HG02852 (cell line): ENCODE measurements at regions not wholly inside any gene's neighbourhood (a gene's known extent, or its start where the extent isn't known, plus 50 kb on each side); places are given as distances from the start of the nearest gene placed in this dataset.
"Not testable (repeated sequence)": the region's sequence is repeated elsewhere in the genome, so short reads cannot be mapped to it uniquely, and the experiment has no call there.

Experiments
- ATAC-seq: cut with Tn5 transposase; IDR thresholded peaks from one replicate; pipeline ENCODE4 v1.9.1; 2021; ENCODE audit warnings: mild to moderate bottlenecking, moderate library complexity; ENCODE audit not compliant: unreplicated experiment

GRCh38 chr14:88929656-88930436 lies 105.4 kb downstream of the TTC8 start:
- ATAC-seq: no peak

GRCh38 chr14:88931321-88932110 lies 107.1 kb downstream of the TTC8 start:
- no peak for ATAC-seq

DNA sequence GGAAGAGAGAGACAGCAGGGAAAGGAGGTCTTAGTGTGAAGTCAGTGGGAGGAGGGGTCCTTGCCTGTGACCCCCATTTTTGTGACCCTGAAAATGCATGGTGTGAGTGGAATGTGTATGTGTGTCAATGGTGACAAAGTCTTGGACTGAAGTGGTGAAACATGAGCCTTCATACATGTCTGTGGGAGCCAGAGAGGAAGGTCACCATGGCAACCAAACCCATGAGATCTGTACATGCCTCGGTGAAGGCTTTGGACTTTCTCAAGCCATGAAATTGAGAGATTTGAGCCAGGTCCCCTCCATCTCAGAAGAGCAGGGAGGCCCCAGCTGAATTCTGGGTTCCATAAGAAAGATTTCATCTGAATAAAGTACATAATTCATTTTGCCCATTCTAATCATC lies 108.7 kb downstream of the TTC8 start:
- ATAC-seq: no peak

GRCh38 chr14:88934351-88934806 lies 109.9 kb downstream of the TTC8 start:
- ATAC-seq: no peak

DNA sequence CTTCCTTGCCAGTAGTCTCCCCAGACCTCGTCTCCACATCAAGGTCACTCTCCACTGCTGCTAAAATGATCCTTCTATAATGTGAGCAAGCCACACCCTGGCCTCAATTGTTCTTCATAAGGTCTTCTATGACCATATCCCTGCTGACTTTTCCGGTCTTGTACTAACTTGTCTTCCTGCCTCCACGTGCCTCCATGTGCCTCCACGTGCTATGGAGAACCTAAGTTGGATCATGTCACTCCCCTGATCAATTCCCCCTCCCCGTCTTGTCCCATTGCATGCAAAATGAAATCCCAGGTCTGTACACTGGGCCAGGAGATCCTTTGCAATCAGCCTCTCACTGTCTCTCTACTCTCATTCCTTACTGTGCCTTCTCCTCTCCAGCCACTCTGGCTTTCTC lies 110.6 kb downstream of the TTC8 start:
- no peak for ATAC-seq

DNA sequence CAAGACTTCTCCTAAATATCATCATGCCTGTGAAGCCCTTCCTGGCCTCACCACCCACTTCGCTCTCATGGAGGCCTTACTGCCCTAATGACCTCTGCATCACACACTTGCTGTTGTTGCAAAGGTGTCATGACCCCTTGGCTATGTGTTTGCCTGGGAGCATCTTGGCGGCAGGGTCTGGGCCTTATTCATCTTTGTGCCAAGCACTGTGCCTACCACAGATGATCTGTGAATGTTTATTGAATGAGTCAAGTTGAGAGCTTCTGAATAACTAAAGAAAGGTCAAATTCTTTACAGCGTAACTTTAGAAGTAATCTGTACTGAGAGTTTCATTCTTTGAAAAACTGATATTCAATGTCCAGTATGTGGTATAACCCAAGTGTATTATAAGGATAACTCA lies 113.3 kb downstream of the TTC8 start:
- no peak for ATAC-seq

DNA sequence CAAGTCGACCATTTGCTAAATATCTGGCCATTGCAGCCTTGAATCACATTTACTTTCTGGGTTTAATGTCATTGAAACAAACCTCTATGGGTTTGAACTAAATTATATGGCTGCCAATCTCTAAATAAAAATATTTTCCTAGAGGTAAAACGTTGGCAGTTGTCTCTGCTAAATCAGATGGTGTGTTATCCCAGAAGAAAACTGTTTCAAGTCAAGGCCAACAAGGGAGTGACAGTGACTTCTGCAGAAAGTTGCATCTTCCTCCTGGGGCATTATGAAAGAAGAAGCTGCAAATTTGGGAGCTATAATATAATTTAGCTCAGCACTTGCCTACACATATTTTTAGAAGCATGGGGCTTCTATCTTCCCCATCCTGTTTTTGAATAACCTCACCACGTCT lies 116.2 kb downstream of the TTC8 start:
- no peak for ATAC-seq

GRCh38 chr14:88941414-88941813 lies 117.0 kb downstream of the TTC8 start:
- ATAC-seq: no peak

DNA sequence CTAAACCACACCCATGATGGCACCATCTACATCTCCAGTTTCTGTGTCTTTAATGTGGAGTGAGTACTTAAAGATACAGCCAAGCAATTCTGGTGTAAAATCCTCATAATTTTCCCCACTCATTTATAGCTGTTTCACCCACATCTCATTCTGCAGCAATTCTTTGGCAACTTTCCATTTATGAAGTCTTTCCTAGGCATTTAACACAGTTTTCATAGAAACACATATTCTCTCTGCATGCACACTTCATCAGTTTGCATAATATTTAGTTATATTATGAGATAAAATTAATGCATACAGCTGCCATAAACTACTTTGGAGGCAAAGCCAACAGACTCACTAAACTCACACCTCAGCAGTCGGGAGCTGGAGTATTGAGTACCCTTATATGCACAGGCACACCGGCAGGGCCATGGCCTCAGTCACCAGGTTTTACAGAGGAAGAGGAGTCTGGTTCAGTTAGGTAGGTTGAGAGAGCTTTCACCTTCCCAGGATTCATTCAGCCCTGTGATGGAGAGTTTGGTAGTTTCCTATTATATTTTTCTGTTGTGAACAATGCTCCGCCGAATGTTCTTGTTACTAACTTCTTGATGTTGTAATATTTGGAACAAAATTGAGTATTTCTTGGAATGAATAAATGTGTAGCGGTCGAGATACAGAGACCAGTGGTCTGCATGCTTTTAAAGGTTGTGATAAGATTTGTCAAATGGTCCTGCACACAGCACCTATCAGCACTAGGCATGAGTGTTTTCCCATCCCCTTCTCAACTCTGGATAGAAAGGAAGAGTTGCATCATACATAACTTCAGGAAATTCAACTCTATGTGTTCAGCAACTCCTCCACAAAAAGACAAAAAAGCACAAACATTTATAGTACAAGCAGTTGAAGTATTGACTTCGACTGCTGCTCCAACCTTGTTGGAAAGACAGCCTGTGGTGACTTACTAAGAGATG lies 123.5 kb downstream of the TTC8 start:
- no peak for ATAC-seq

- no peak for ATAC-seq
These were observed 125.6 kb downstream of the TTC8 start for GRCh38 chr14:88950069-88950468.

GRCh38 chr14:88951370-88951769 lies 126.9 kb downstream of the TTC8 start:
- ATAC-seq: no peak

GRCh38 chr14:88952901-88953300 lies 128.4 kb downstream of the TTC8 start:
- no peak for ATAC-seq

DNA sequence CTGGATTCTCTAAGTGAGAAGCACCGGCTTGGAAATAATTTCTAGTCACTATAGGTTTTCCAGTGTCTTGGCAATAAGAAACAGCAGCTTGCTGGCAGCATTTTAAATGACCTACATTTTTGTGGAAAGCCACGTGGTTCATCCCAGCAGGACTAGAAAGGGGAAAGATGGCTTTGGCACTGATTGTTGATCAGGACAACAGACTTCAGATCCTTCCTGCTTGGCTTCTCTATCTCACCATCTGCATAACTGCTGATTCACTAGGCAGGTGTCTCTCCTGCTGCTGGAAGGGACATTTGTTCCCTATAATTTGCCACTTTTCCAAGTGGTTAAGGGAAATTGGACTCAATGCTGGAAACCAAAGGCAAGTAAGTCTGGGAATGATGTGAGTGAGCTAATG lies 131.0 kb downstream of the TTC8 start:
- ATAC-seq: no peak

GRCh38 chr14:88960496-88960895 lies 136.0 kb downstream of the TTC8 start:
- ATAC-seq: no peak

DNA sequence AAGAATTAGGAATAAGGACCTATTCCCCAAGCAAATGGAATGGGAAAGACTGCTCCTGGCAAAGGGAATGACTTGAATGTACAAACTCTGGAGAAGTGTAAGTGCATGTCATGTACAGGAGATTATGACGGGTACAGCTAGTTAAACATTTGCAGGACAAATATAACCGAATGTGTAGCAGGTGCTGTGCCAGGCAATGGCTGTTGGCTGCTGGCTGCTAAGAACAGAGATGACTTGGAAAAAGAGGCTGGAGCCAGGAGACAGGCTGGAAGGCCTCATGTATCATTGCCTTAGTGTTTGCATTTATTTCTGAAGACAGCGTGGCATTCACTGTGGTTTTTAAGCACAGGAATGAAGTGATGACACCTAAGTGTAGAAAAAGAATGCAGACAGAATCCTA lies 136.8 kb downstream of the TTC8 start:
- ATAC-seq: no peak

GRCh38 chr14:88962356-88962755 lies 137.9 kb downstream of the TTC8 start:
- ATAC-seq: no peak

GRCh38 chr14:88967299-88967698 lies 142.8 kb downstream of the TTC8 start:
- no peak for ATAC-seq

- no peak for ATAC-seq
These were observed 150.8 kb downstream of the TTC8 start for GRCh38 chr14:88975043-88975830.

DNA sequence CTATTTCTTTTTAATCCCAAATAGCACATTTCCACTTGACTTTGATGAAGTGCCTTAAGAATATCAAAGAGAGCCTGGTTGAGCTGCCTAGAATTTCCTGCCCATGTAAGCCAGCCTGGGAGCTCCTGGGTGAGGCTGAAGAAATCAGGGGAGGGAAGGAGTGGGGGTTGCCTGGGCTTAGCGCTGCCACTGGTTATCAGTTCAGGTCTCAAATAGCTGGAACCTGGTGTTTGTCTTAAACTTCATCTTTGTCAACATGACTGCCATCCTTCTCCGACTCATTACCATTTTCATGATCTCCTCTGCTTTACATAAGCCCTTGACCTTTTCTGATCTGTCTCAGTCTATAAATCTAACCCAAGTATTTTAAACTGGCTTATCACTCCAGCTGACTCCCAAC lies 151.5 kb downstream of the TTC8 start:
- no peak for ATAC-seq

GRCh38 chr14:88980907-88981306 lies 156.5 kb downstream of the TTC8 start:
- not testable (repeated sequence) for ATAC-seq
